HG03025 (cell line): ENCODE measurements at regions not wholly inside any gene's neighbourhood (a gene's known extent, or its start where the extent isn't known, plus 50 kb on each side); places are given as distances from the start of the nearest gene placed in this dataset.
"Not testable (repeated sequence)": the region's sequence is repeated elsewhere in the genome, so short reads cannot be mapped to it uniquely, and the experiment has no call there.

Experiments used
- ATAC-seq: cut with Tn5 transposase; IDR thresholded peaks from one replicate; pipeline ENCODE4 v1.9.1; 2021; ENCODE audit warnings: mild to moderate bottlenecking, moderate library complexity; ENCODE audit not compliant: unreplicated experiment, low FRiP score

DNA sequence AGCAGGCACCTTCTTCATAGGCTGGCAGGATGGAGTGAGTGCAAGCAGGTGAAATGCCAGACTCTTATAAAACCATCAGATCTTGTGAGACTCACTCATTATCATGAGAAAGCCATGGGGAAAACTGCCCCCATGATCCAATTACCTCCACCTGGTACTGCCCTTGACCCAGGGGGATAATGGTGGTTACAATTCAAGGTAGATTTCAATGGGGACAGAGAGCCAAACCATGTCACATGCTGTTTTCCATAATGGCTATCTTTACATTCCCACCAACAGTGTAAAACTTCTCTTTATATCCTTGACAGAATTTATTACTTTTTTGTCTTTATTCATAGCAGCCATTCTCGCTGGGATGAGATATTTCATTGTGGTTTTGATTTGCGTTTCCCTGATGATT lies 663.0 kb upstream of the AGA start:
- ATAC-seq = no peak

GRCh38 chr4:178136736-178137345 lies 694.6 kb upstream of the AGA start:
- ATAC-seq = no peak

- no peak for ATAC-seq
Observed at GRCh38 chr4:178137732-178138471, 695.7 kb upstream of the AGA start.

- ATAC-seq = no peak
Observed at GRCh38 chr4:178138491-178138890, 696.3 kb upstream of the AGA start.

- no peak for ATAC-seq
Observed at GRCh38 chr4:178140326-178140915, 698.2 kb upstream of the AGA start.

DNA sequence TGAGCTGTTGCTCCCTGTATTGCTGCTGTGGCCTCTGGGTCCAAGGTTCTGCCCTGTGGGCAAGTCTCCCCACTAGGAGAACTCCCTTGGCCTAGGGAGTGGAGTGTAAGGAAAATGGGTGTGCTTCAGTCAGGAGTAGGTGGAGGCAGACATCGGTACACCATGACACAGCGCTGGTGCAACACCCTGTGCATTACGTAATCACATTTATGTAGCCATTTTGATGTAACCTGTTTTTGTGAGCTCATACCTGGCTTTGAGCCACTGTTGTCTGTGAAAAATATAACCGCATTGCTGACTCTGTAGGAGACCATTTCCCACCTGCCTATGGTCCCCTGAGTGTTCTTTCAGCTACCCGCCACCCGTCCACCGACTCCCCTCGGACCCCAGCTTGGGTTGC lies 700.5 kb upstream of the AGA start:
- ATAC-seq = no peak

GRCh38 chr4:178148106-178148505 lies 705.9 kb upstream of the AGA start:
- ATAC-seq = no peak

GRCh38 chr4:178165251-178165950 lies 723.2 kb upstream of the AGA start:
- no peak for ATAC-seq

DNA sequence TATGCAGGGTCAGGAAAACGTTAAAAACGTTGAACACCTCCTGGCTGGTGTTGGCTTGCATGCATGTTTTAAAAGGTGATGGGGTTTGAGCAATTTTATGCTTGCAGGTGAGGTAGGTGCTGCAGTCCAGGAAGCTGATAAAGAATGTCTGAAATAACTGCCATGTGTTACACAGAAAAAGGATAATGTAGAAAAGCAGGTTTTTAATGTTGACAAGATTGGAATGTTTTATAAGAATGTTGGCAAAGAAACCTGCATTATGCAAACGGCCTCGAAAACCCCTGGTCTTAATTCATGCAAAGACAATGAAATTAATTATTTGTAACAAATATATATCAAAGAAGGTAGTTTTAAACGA lies 723.7 kb upstream of the AGA start:
- ATAC-seq = no peak

DNA sequence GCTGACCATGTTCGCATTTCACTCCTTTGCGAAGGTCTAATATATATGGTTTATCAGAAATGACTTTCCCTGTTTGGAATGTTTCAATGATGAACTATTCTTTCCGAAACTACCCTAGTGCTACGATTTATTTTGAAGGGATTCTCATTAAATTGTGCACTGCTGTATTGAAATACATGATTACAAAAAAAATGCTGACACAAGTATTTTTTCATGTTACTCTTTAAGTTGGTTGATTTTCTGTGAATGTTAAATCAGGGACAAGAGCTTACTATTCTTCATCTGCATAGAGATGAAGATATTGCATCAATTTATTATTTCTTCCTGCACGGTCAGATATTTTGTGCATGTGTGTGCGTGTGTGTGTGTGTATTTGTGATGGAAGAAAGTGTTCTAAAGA lies 731.5 kb upstream of the AGA start:
- no peak for ATAC-seq

GRCh38 chr4:178174756-178175155 lies 732.5 kb upstream of the AGA start:
- ATAC-seq = no peak

- ATAC-seq = no peak
Observed at GRCh38 chr4:178185517-178185916, 743.3 kb upstream of the AGA start.

- no peak for ATAC-seq
Observed at GRCh38 chr4:178192611-178193010, 750.4 kb upstream of the AGA start.

DNA sequence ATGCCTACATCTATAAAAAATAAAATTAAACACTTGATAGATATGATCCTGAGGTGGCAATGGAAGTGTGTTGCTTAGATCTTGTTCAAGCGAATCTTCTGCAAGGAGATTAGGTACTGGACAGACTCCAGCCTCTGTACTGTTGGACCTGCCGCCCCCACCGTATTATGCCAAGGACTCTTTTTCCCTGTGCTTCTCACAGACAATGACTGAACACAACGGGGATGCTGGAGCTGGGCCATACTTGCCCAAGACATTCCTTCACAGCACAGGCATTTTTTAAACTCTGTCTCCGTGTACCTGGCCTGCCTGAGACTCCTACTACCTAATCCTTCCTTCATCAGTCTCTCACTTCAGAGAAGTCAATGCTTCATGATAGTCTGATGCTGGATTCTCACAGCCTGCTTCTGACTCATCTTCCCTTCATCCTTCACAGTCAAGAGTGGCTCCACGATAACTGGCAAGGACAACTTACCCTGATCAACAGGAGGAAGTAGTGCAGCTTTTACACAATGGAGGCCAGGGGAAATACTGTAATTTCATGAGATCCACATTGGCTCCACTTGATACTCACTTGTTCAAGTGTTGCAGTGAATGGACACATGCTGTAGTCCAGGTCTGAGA lies 754.6 kb upstream of the AGA start:
- ATAC-seq = no peak

DNA sequence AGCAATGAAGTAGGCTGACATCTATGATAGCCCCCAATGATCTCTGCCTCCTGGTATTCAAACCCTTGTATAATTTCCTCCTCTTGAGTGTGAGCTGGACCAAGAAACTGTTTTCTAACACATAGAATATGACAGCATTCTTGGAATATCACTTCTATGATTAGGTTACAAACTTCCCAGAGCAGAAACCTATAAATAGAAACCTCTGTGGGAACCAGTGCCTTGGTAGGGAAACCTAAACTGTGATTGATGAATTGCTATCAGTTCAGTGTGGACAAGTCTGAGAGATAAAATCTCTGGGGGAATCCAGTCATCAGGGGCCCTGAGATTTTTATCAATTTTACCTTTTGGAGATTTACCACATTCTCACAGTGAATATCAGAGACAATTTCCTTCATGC lies 756.5 kb upstream of the AGA start:
- no peak for ATAC-seq

DNA sequence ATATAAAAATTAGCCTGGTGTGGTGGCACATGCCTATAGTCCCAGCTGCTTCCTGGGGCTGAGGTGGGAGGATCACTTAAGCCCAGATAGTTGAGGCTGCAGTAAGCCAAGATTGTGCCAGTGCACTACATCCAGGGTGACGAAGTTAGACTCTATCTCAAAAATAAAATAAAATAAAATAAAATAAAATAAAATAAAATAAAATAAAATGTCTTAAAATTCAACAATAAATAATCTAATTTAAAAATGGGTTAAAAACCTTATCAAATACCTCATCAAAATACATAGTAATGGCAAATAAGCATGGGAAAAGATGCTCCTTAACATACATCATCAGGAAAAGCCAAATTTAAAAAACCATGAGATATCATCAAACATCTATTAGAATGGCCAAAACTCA lies 760.2 kb upstream of the AGA start:
- ATAC-seq = no peak

DNA sequence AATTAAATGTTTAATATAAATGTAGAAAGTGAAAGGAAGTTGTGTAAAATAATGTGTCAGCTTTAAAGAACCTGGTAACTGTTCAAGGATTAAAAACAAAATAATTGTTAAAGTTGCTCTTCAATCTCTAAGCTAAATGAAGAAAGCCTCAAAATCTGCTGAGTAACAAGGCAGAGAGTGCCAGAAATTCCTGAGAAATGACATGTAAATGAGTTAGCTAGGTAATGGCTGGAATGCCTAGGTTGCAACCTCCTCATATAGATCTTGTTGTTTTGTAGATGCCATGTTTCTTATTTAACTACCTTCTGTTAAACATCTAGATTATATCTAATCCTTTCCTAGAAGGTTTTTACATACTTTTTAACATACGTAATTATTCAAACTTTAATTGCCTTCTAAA lies 763.6 kb upstream of the AGA start:
- ATAC-seq = no peak

DNA sequence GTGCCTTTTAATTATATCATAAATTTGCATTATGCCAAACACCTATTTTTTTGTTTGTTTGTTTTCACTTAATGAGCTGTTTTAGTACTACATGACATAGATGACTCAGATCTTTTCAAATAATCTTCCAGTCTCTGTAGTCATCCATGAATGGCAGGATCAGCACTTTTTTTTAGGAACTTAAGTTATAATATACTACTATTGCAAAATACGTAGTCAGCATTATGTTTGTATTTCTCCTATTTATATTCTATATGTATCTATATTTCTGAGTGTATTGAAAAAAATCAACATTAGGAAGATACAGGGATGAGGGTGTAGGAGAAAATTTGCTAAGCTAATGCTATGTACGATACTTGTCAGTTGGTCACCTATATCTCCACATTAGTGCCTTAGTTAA lies 773.1 kb upstream of the AGA start:
- ATAC-seq = no peak

DNA sequence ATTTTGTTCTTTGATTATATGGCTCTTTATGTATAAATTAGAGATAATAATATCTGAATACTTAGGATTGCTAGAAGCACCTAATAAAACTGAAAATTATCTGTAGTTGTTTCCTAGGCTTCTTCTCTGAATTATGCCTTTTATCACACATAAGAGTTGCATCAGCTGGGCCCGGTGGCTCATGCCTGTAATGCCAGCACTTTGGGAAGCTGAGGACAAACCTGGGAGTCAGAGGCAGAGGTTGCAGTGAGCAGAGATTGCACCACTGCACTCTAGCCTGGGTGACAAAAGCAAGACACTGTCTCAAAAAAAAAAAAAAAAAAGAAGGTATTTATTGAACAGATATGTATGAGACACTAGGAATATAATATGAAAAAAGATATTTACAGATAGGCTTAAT lies 773.5 kb upstream of the AGA start:
- ATAC-seq = no peak

DNA sequence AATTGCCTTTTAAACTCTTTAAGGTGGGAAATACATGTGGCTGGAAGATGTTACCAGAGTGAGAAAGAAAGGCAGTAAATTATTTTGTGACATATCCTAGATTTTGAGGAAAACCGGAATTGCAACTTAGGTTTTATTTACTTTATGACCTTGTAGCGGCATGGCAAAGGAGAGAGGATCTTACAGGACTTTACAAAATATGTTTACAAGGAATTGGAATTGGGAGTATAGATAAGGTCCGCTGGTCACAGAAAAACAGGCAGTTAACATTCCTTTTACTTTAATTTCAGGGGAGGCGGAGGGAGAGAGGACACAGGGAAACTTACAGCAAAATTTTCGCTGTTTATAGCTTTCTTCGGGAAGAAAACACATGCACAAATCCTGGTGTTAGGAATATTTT lies 784.2 kb upstream of the AGA start:
- ATAC-seq = not testable (repeated sequence)

DNA sequence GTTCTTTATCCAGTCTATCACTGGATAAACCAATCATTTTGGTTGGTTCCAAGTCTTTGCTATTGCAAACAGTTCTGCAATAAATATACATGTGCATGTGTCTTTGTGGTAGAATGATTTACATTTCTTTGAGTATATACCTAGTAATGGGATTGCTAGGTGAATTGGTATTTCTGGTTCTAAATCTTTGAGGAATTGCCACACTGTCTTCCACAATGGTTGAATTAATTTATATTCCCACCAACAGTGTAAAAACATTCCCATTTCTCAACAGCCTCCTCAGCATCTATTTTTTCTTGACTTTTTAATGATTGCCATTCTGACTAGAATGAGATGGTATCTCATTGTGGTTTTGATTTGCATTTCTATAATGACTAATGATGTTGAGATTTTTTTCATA lies 791.7 kb upstream of the AGA start:
- ATAC-seq = no peak
